ENCODE measurements at regions not wholly inside any gene's neighbourhood (a gene's known extent, or its start where the extent isn't known, plus 50 kb on each side); places are given as distances from the start of the nearest gene placed in this dataset.
A peak's percentile ranks its signal among the peaks of the same experiment; 100 is the strongest.
"Not testable (repeated sequence)": the region's sequence is repeated elsewhere in the genome, so short reads cannot be mapped to it uniquely, and the experiment has no call there.

DNA sequence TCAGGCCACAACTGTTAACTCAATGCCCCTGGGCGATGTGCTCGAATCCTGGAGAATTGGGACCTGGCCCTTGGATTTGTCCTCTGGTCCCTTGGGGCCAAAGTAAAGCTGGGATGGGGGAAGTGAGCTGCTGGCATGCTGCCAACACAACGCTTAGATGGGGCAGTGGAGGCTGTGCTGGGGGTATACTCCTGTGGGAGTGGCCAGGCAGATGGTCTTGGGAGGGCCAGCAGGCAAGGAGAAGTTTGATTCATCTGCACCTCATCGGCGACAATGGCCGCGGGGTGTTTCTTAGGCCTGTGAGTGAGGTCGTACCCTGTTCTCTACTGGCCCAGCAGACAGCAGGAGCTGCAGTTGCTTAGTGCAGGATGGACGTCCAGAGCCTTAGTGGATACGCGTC, 139.0 kb upstream of the MTPN start:
- intact Hi-C loops (cut with DNase I): no loop called here
- ATAC-seq (no peak), DNase-seq (no peak)

DNA sequence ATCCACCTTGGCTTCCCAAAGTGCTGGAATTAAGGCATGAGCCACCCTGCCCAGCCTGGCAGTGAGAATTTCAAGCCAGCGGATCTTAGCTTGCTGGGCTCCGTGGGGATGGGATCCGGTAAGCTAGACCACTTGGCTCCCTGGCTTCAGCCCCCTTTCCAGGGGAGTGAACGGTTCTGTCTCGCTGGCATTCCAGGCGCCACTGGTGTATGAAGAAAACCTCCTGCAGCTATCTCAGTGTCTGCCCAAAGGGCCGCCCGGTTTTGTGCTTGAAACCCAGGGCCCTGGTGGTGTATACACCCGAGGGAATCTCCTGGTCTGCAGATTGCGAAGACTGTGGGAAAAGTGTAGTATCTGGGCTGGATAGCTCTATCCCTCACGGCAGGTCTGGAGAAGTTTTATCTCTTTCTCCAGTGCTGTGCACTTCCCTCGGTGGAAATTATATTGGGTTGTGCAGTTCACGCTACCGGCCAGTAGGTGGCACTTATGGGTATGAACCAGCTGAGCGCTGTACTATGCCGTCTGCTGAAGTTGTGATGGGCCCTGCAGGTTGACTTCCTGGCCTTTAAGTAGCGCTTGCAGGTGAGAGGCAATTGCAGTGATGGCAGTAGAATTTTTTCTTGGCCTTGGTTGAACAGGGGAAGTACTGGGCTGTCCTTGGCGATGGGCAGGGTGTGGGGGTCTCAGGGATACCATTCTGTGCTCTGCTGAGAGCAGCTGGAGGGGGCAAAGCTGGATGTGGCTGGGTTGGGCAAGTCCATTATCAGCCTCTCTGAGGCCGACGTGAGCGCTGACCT, 138.0 kb upstream of the MTPN start:
- ATAC-seq (peak; percentile 68 to 70), DNase-seq (peak; percentile 45)
- intact Hi-C loops (cut with DNase I): no loop called here

DNA sequence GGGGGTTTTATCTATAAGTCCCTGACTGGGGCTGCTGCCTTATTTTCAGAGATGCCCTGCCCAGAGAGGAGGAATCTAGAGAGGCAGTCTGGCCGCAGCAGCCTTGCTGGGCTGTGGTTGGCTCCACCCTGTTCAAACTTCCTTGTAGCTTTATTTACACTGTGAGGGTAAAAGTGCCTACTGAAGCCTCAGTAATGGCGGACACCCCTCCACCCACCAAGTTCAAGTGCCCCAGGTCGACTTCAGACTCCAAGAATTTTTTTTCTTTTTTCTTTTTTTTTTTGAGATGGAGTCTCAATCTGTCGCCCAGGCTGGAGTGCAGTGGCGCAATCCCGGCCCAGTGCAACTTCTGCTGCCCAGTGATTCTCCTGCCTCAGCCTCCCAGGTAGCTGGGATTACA, 137.3 kb upstream of the MTPN start:
- intact Hi-C loops (cut with DNase I); ATAC-seq: not testable (repeated sequence)

DNA sequence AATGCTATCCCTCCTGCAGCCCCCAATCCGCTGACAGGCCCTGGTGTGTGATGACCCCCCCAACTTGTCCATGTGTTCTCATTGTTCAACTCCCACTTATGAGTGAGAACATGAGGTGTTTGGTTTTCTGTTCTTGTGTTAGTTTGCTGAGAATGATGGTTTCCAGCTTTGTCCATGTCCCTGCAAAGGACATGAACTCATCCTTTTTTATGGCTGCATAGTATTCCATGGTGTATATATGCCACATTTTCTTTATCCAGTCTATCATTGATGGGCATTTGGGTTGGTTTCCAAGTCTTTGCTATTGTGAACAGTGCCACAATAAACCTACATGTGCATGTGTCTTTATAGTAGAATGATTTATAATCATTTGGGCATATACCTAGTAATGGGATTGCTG, 131.9 kb upstream of the MTPN start:
- intact Hi-C loops (cut with DNase I): not testable (repeated sequence)

More for the DNA sequence above, 137.3 kb upstream of the MTPN start:
- DNase-seq: not testable (repeated sequence)

DNA sequence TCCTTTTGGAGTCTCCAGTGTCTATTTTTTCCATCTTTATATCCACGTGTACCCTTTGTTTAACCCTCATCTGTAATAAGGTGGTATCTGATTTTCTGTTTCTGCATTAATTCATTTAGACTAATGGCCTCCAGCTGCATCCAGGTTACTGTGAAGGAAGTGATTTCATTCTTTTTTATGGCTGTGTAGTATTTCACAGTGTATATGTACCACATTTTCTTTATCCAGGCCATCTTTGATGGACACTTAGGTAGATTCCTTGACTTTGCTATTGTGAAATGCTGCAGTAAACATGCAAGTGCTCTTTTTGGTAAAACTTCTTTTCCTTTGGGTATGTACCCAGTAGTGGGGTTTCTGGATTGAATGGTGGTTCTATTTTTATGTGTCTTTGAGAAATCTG, 128.0 kb upstream of the MTPN start:
- intact Hi-C loops (cut with DNase I): no loop called here
- ATAC-seq (no peak), DNase-seq (no peak)

More for the DNA sequence above, 131.9 kb upstream of the MTPN start:
- not testable (repeated sequence) for ATAC-seq, DNase-seq

DNA sequence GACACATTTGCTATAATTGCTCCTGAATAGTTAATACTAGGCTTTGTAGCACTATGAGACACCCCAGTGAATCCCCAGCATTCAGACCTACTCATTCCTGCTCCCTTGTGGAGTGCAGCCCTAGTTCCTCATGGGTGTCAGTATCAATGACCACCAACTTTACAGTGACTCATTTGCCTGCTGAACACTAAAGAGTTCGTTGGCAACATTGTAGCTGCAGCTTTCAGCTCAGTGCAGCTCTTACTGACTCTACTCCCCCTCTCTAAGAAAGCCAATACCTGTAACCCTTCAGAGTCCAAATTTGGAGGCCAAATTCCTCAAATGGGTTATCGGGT, 127.1 kb upstream of the MTPN start:
- intact Hi-C loops (cut with DNase I): no loop called here
- ATAC-seq: no peak
- no peak for DNase-seq

DNA sequence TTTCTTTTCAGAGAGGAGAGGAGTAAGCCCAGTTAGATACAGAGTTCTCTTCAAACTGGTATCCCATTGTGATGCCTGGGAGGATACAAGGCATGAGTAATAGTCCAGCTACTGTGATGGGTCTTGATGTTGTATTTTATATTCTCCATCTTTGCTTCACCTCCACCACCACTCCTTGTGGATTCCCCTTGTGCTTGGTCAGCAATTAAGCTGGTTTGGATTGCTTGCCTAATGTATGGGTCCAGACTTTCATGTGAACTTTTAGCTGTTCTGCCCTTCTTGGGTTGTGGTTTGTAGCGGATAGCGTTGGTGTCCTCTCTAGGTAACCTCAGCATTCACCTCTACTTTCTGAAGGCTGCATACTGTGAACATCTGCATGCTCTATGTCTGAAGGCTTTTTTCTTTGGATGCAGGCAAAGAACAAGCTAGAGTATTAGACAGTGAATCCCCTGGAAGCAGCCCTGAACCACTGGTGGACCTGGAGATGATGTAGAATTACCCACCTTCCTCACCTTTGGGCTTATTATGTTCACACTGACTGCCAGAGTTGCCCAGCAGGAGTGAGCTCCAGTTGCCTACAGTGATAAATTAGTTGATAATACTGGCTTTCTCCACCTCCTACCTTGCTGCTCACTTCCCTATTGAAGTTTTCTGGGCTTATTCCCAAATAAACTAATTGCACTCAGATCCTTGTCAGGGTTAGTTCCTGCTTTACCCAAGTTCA, 126.5 kb upstream of the MTPN start:
- ATAC-seq (no peak), DNase-seq (no peak)
- intact Hi-C loops (cut with DNase I): no loop called here

DNA sequence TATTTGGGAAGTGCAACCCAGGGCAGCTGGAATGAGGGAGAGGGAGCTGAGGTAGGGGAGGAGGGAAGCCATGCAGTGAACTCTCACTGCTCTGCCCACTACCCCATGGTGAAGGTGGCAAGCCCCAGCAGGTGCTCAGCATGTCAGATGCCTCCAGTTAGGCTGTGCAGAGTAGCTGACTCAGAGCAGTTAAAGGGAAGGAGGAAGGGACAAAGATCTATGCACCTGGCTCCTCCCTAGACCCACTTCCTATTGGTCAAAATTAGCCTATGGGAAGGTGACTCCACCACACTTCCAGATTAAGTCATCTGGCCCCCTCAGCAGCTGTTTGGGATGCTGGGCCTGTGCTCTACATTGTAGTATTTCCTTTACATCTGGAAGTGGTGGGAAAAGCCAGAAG, 125.7 kb upstream of the MTPN start:
- intact Hi-C loops (cut with DNase I): no loop called here
- no peak for DNase-seq
- no peak for ATAC-seq

DNA sequence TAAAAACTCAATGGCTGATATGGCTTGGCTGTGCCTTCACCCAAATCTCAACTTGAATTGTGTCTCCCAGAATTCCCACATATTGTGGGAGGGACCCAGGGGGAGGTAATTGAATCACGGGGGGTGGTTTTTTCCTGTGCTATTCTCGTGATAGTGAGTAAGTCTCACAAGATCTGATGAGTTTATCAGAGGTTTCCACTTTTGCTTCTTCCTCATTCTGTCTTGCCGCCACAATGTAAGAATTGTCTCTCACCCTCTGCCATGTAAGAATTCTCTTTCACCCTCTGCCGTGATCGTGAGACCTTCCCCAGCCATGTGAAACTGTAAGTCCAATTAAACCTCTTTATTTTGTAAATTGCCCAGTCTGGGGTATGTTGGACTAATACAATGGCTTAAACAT, 115.6 kb upstream of the MTPN start:
- intact Hi-C loops (cut with DNase I); ATAC-seq; DNase-seq: not testable (repeated sequence)

DNA sequence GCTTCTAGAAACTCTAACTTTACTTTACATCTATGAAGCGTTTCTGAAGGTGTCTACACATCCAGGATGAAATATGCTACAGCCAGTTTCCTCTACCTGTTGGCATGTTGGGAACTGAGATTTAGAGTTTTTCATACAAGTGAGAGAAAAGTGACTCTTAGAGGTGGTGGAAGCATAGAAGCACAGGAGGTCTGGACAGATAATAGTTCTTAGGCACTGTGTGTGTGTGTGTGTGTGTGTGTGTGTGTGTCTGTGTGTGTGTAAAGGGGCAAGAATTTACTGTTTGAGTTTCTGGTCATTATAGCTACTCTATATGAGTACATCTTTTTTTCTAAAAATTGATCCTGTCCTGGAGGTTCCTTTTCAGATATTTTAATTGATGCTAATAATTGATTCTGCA, 110.7 kb upstream of the MTPN start:
- no peak for ATAC-seq
- DNase-seq: no peak
- intact Hi-C loops (cut with DNase I): no loop called here

DNA sequence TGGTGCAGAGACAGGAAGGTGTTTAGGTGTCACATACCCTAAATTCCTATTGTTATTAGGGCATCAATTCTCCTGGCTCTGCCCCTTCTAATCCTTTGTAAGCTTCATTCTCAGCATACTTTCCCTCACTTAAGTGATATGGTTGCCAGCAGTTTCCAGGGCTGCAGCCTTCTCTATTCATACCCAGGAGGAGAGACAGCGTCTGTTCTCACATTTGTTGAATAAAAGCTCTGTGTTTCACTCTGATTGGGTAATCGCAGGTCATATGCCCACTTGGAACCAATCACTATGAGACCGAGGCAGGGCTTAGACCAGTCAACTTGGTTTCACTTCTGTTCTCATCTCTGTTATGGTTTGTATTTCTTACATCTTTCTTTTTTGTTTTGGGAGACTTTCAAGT, 109.6 kb upstream of the MTPN start:
- intact Hi-C loops (cut with DNase I): no loop called here
- ATAC-seq: peak; percentile 100
- peak; percentile 53 for DNase-seq

DNA sequence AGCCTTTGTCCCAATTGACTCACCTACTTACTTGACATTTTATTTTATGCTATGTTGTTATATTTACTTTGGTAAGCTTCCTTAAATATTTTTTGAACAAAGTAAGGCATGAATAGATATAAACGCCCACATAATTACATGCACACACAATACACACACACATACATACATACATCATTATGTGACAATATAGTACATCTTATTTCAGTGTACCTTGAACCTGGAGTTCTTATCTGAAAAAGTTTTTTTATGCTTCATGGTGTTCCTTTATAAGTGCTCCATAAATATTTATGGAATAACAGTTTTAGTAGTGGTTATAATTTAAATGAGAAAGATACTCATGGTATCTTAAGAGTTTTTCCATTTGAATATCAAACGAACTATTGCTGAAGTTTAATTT, 102.8 kb upstream of the MTPN start:
- no peak for DNase-seq
- no peak for ATAC-seq
- intact Hi-C loops (cut with DNase I): no loop called here

DNA sequence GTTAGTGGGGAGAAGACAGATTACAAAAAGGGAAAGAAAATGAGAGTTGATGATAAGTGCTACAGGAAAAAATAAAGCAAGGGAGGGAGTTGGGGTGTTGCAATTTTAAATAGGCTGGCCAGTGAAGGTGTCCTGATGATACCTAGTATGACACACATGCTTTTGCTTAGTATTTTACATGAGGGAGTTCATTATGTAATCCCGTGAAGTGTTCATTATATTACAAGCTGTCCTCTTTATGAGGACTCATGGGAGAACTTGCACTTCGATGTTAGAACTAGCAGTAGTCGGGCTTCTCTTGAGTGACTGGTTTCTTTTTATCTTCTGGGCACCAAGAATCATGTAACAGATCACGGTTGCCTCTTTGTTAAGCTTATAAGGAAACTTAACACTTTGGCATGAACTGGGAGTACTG, 102.3 kb upstream of the MTPN start:
- ATAC-seq: no peak
- no peak for DNase-seq
- intact Hi-C loops (cut with DNase I): no loop called here

DNA sequence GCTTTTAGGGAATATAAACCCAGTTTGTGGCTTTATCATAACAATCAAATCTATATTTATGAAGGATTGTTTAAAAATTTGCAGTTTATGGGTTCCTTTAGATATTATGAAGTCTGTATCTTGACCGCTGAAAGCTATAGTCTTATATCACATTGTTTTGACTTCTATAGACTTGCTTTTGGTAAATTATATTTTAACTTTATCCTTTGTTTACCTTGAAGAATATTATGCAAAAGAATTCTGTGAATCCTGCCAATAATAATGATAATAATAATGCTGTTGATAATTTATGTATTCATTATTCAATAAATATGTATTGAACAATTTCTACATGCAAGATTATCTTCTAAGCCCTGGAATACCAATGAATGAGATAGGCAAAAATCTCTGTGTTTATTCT, 101.9 kb upstream of the MTPN start:
- ATAC-seq: no peak
- no peak for DNase-seq
- intact Hi-C loops (cut with DNase I): no loop called here

DNA sequence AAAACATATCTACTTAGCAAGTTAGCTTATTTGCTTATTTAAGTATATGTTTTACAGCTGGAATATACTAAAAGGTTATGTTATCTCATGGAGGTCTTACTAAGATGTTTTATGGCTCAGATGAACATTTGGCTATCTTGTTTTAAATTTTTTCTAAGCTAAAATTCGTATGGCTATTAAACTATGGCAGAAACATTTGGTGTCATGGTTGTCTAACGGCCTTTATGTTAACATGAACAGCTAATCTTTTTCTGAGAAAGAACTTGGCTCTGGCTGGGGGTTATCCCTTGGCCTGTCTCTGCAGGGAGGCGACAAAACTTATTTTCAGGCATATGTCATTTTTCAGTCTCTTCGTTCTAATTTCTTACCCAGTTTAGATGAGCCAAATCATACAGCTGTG, 101.5 kb upstream of the MTPN start:
- intact Hi-C loops (cut with DNase I): no loop called here
- no peak for DNase-seq
- ATAC-seq: no peak

DNA sequence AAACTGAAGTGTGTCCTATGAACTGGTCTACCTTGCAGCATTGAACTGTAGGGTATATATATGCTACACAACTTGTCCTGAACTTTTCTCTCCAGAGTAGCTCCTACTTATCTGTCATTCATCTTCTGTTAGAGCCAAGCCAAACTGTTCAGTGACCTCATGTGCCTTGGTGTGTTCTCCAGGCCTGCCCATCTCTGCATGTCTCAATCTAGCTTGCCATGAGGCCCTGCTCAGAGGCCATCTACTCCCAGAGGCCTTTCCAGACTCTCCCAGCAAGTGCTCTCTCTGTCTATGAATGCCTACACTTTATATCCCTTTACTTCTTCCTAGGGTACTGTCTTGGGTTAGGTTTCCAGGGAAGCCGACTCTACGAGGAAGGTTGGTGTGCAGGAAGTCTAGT, 99.8 kb upstream of the MTPN start:
- intact Hi-C loops (cut with DNase I): no loop called here
- no peak for DNase-seq
- no peak for ATAC-seq

DNA sequence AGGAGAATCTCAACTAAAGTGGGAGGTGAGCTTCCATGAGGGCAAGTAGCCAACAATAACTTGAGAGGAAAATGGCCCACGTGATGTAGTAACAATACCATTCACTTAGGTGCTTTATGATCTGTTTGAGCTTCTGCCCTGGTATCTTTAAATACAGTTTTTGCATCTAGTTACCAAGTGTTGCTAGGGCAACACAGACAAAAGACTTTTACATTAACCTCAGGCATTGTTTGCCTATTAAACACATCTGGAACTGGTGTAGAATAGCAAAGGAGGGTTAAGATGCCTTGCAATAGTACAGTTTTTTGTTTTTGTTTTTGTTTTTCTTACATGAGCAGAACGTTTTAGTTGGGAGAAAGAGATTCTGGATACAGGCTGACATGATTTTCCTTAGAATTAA, 97.7 kb upstream of the MTPN start:
- intact Hi-C loops (cut with DNase I): no loop called here

DNA sequence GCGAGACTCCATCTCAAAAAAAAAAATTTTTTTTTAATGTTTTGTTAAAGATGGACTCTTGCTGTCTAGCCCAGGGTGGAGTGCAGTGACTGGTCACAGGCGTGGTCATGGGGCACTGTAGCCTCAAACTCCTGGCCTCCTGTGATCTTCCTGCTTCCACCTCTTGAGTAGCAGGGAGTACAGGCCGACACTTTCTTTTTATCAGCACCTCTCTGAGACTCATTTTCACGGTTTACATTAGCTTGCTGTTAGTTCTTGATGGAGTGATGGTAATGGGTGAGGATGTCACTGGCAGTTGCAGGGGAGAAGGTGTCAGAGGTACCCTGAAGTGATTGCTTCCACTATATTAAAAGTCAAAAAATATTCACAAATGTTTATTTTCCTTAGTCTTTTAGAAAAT, 95.3 kb upstream of the MTPN start:
- DNase-seq (no peak), ATAC-seq (no peak)
- intact Hi-C loops (cut with DNase I): no loop called here

More for the DNA sequence above, 97.7 kb upstream of the MTPN start:
- no peak for DNase-seq
- ATAC-seq: no peak

DNA sequence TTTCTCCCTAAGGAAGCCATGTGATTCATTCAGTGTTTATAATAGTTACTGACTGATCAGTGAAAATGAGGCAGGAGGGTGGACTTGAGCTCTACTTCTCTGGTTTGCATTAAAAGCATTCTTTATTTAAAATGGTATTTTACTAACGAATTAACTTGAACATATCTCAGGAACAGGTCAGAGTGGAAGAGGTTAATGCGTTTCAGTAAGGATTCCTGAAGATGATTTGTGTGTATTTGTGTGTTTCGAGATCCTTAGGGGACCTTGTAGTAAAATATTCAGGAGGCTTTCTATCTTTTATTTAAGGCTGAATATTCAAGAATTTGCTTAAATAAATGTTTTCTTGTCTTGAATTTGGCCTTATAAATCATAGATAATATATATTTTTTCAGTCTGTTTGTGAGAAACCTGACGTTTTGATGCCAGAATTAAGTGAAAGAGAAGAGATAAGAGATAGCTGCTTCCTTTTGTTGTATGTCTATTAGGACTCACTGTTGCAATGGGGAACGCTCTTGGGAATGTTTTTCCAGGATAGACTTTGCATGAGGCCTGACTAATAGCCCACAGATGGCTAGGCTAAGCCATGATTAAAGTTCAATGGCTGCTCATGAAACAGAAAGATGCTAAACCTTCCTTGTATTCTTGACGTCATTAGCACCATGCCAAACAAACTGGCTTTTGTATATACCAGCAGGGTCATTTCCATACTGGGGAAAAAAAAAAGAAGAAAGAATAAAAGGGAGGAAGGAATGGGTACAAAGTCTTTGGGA, 93.8 kb upstream of the MTPN start:
- no peak for ATAC-seq
- intact Hi-C loops (cut with DNase I): no loop called here
- DNase-seq: no peak

DNA sequence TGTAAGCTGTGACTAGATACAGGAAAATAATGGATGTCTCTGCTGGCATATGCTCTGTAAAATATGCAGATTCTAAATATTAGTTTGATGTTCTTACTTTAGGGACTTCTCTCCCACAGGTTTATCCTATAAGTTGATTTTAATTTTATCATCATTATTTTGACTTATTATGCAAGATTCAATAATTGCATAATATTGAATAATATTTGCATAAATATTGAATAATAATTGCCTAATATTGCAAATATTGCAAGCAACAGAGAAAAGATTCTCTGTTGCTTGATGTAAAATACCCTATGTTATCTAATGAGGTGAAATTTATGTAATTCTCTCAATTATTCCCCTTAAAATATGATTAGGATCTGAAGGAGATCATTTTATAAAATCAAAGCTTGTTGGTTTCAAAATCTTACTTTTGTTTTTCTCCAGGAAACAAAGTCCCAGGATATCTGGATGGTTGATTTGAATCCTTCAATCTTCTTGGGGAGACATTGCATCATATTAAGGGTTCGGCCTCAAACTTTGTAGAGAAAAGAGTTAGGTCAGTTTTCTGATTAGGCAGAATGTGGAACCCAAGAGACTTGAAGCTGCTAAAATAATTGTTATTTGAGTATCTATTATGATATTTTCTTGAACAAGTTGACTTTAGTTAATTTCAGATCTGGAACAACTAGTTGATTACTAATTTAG, 92.8 kb upstream of the MTPN start:
- ATAC-seq (no peak), DNase-seq (no peak)
- intact Hi-C loops (cut with DNase I): no loop called here
